Ishikawa (cell line): ENCODE measurements at regions not wholly inside any gene's neighbourhood (a gene's known extent, or its start where the extent isn't known, plus 50 kb on each side); places are given as distances from the start of the nearest gene placed in this dataset.

Experiments used
- CEBPB ChIP-seq: IDR thresholded peaks from 2 replicates; pipeline ENCODE4 v1.6.1; 2012
- MAX ChIP-seq: IDR thresholded peaks from 2 replicates; pipeline ENCODE4 v1.6.1; 2012
- RAD21 ChIP-seq: IDR thresholded peaks from 2 replicates; pipeline ENCODE4 v1.6.1; 2012; ENCODE audit warnings: low read depth
- TAF1 ChIP-seq: IDR thresholded peaks from 2 replicates; pipeline ENCODE4 v1.6.1; 2012; ENCODE audit warnings: low read depth, mild to moderate bottlenecking
- TCF12 ChIP-seq: IDR thresholded peaks from 2 replicates; pipeline ENCODE4 v1.6.1; 2012; ENCODE audit warnings: low read depth
- TF ChIP-seq, protein P1 (sequence below): IDR thresholded peaks from 2 replicates; pipeline ENCODE4 v1.6.1; 2012; ENCODE audit warnings: low read depth, mild to moderate bottlenecking

DNA sequence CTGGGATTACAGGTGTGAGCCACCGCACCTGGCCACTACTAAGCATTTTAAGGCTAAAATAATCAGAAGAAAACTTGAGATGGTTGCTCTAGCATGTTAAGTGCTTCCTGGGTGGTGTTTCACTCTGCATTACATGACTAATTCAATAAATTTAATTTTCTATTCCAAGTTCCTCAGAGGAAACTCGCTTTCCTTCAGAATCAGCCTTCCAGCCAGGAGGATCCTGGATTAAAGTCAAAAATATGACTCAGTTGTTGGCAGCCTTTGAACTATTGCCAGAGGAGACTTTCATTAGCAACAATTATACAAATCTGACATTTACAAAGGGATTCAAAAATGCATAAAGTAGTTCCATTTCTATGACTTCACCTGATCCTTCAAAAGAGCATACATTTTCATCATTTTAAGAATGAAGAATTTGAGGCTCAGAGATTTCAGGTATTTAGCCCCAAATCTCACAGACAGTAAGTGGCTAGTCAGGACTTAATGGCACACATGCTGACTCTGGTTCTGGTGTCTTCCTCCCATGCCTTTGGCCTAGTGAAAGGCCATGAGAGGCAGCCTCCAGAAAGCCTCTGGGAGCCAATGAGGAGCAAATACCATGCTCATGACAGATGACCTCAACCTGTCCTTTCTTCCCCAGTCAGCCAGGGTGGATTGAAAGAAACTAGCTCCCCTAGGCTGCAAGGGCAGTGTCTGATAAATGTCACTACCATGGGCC, 115.7 kb downstream of the MAP3K21 start:
- TF ChIP-seq CEBPB (no peak), RAD21 (no peak), MAX (no peak), TAF1 (no peak), TCF12 (no peak)
- TF ChIP-seq, protein P1, sequence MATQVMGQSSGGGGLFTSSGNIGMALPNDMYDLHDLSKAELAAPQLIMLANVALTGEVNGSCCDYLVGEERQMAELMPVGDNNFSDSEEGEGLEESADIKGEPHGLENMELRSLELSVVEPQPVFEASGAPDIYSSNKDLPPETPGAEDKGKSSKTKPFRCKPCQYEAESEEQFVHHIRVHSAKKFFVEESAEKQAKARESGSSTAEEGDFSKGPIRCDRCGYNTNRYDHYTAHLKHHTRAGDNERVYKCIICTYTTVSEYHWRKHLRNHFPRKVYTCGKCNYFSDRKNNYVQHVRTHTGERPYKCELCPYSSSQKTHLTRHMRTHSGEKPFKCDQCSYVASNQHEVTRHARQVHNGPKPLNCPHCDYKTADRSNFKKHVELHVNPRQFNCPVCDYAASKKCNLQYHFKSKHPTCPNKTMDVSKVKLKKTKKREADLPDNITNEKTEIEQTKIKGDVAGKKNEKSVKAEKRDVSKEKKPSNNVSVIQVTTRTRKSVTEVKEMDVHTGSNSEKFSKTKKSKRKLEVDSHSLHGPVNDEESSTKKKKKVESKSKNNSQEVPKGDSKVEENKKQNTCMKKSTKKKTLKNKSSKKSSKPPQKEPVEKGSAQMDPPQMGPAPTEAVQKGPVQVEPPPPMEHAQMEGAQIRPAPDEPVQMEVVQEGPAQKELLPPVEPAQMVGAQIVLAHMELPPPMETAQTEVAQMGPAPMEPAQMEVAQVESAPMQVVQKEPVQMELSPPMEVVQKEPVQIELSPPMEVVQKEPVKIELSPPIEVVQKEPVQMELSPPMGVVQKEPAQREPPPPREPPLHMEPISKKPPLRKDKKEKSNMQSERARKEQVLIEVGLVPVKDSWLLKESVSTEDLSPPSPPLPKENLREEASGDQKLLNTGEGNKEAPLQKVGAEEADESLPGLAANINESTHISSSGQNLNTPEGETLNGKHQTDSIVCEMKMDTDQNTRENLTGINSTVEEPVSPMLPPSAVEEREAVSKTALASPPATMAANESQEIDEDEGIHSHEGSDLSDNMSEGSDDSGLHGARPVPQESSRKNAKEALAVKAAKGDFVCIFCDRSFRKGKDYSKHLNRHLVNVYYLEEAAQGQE, result no peak
